SU-DHL-6 (cell line): ENCODE measurements at regions not wholly inside any gene's neighbourhood (a gene's known extent, or its start where the extent isn't known, plus 50 kb on each side); places are given as distances from the start of the nearest gene placed in this dataset.

Experiments used
- H2AFZ ChIP-seq: fragments of 200-600 bp; sonication (generic); 2 replicates; pipeline ENCODE4 v1.6.1; 2014; ENCODE audit warnings: low read depth, mild to moderate bottlenecking, moderate library complexity, mixed read lengths, antibody characterized with exemption, low read length; ENCODE audit not compliant: severe bottlenecking
- H3F3A ChIP-seq: fragments of 200-600 bp; shearing (Covaris generic); 2 replicates; pipeline ENCODE4 v1.6.0; 2016; ENCODE audit warnings: antibody characterized with exemption, mild to moderate bottlenecking; ENCODE audit not compliant: insufficient read depth
- H3K27ac ChIP-seq: fragments of 200-600 bp; sonication (generic); 2 replicates; pipeline ENCODE4 v1.5.1; 2016; ENCODE audit warnings: low read depth, mild to moderate bottlenecking, low read length, moderate library complexity, mixed read lengths
- H3K27me3 ChIP-seq: fragments of 200-600 bp; sonication (generic), shearing (Covaris generic); 2 replicates; pipeline ENCODE4 v1.6.0; 2014; ENCODE audit warnings: mild to moderate bottlenecking, low read length
- H3K36me3 ChIP-seq: fragments of 200-600 bp; sonication (generic); 2 replicates; pipeline ENCODE4 v1.6.1; 2014; ENCODE audit warnings: mild to moderate bottlenecking, low read length, mixed read lengths
- H3K4me2 ChIP-seq: fragments of 300-600, 200-600 bp; shearing (Covaris generic), sonication (generic); 2 replicates; pipeline ENCODE4 v1.6.0; 2014; ENCODE audit warnings: low read length, low read depth, mild to moderate bottlenecking; ENCODE audit not compliant: poor library complexity, severe bottlenecking
- H3K4me3 ChIP-seq: fragments of 200-600 bp; sonication (generic); 2 replicates; pipeline ENCODE4 v1.5.1; 2014; ENCODE audit warnings: antibody characterized with exemption, low read length, mild to moderate bottlenecking, mixed read lengths; ENCODE audit not compliant: insufficient read depth, poor library complexity, severe bottlenecking
- H3K79me2 ChIP-seq: fragments of 200-600 bp; sonication (generic); 2 replicates; pipeline ENCODE4 v1.6.1; 2014; ENCODE audit warnings: mild to moderate bottlenecking, low read length, moderate library complexity; ENCODE audit not compliant: insufficient read depth
- H3K9ac ChIP-seq: fragments of 200-600 bp; sonication (generic); 2 replicates; pipeline ENCODE4 v1.7.0; 2014; ENCODE audit warnings: mild to moderate bottlenecking, low read length
- H3K9me2 ChIP-seq: fragments of 200-600 bp; sonication (generic); replicated peaks from 2 replicates; pipeline ENCODE4 v1.6.1; 2014; ENCODE audit warnings: low read length; ENCODE audit not compliant: insufficient read depth
- H3K9me3 ChIP-seq: fragments of 200-600 bp; sonication (generic); 2 replicates; pipeline ENCODE4 v1.6.1; 2014; ENCODE audit warnings: low read length, mixed read lengths; ENCODE audit not compliant: insufficient read depth
- H4K20me1 ChIP-seq: fragments of 200-600 bp; sonication (generic); 2 replicates; pipeline ENCODE4 v1.6.1; 2014; ENCODE audit warnings: low read depth, mild to moderate bottlenecking, antibody characterized with exemption, low read length, moderate library complexity, mixed read lengths
- EZH2phosphoT487 ChIP-seq: fragments of 200-600 bp; sonication (generic), shearing (Covaris generic); conservative IDR thresholded peaks from 2 replicates; pipeline ENCODE4 v1.6.1; 2018; ENCODE audit warnings: mild to moderate bottlenecking, antibody characterized with exemption, low read length, moderate library complexity, mixed read lengths
- TF ChIP-seq, protein P1 (sequence below): fragments of 200-600 bp; sonication (generic); IDR thresholded peaks from one replicate; pipeline ENCODE4 v1.5.1; 2017; ENCODE audit warnings: antibody characterized with exemption, mild to moderate bottlenecking, low read length, moderate library complexity; ENCODE audit not compliant: insufficient read depth, poor library complexity, severe bottlenecking

DNA sequence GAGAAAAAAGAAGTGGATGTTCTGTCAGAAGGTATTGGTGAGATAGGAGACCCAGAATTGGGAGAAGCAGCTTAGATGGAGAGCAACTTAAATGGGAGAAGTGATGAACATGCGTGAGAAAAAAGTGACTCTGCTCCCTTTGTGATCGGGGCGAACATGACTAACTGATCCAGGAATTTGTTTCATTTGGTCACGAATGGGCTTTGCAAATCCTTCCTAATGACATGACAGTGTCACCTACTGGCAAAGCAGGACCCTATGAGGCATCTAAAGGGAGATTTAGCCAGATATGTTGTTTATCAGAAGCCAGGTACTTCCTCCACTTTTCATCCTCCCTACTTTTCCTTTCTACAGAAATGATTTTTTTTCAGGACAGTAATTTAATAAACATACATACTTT, 787.4 kb upstream of the RGMB start:
- Histone ChIP-seq H3K9me2 (no peaks in the 10 kb centered on the region), H3K9me3 (no peaks in the 10 kb centered on the region), H3K9ac (no peak overlapping the region), H3K4me2 (no peak overlapping the region), H3K4me3 (no peak overlapping the region), H3K36me3 (no peaks in the 10 kb centered on the region), H3K27me3 (no peaks in the 10 kb centered on the region), H3F3A (no peaks in the 10 kb centered on the region), H3K27ac (no peak overlapping the region), H2AFZ (no peak overlapping the region), H3K79me2 (no peaks in the 10 kb centered on the region), H4K20me1 (no peaks in the 10 kb centered on the region)
- no peak for TF ChIP-seq EZH2phosphoT487
- TF ChIP-seq, protein P1, sequence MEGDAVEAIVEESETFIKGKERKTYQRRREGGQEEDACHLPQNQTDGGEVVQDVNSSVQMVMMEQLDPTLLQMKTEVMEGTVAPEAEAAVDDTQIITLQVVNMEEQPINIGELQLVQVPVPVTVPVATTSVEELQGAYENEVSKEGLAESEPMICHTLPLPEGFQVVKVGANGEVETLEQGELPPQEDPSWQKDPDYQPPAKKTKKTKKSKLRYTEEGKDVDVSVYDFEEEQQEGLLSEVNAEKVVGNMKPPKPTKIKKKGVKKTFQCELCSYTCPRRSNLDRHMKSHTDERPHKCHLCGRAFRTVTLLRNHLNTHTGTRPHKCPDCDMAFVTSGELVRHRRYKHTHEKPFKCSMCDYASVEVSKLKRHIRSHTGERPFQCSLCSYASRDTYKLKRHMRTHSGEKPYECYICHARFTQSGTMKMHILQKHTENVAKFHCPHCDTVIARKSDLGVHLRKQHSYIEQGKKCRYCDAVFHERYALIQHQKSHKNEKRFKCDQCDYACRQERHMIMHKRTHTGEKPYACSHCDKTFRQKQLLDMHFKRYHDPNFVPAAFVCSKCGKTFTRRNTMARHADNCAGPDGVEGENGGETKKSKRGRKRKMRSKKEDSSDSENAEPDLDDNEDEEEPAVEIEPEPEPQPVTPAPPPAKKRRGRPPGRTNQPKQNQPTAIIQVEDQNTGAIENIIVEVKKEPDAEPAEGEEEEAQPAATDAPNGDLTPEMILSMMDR = no peak

DNA sequence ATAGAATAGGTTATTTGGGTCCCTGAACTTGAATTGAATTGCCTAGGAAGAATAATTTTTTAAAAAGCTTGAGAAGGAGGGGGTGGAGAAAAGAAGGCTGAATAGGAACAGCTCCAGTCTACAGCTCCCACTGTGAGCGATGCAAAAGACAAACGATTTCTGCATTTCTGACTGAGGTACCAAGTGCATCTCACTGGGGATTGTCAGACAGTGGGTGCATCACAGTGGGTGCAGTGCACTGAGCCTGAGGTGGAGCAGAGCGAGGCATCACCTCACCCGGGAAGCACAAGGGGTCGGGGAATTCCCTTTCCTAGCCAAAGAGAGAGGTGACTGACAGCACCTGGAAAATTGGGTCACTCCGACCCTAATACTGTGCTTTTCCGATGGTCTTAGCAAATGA, 782.2 kb upstream of the RGMB start:
- Histone ChIP-seq H3K36me3 (no peaks in the 10 kb centered on the region), H4K20me1 (no peaks in the 10 kb centered on the region), H2AFZ (no peak overlapping the region), H3K9ac (no peak overlapping the region), H3K27me3 (no peaks in the 10 kb centered on the region), H3K4me2 (no peak overlapping the region), H3K27ac (no peak overlapping the region), H3K9me2 (no peaks in the 10 kb centered on the region), H3K4me3 (no peak overlapping the region), H3K9me3 (no peaks in the 10 kb centered on the region), H3K79me2 (no peaks in the 10 kb centered on the region), H3F3A (no peaks in the 10 kb centered on the region)
- TF ChIP-seq, protein P1 = no peak
- TF ChIP-seq EZH2phosphoT487 = no peak

DNA sequence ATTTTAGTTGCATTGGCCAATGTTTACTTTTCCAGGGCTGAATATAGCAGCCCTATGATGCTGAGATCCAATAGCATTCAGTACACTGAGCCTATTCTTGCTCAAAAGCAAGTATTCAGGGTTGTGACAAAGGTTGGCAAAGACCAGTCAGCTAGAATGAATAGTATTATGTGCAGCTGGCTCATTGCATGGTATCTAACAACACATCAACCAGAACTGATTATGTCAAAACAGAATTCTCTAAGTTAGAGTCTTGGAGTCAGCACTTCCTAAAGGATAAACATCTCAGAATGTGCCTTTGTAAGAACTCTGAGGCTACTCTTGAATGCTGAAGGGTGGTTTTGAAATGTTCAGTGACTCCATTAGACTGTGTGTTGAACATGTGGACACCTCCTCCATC, 774.5 kb upstream of the RGMB start:
- no peak for TF ChIP-seq EZH2phosphoT487
- TF ChIP-seq, protein P1 = no peak
- Histone ChIP-seq H3K9ac (no peak overlapping the region), H3F3A (no peaks in the 10 kb centered on the region), H3K9me3 (no peaks in the 10 kb centered on the region), H3K79me2 (no peaks in the 10 kb centered on the region), H2AFZ (no peak overlapping the region), H3K4me3 (no peak overlapping the region), H3K36me3 (no peaks in the 10 kb centered on the region), H4K20me1 (no peaks in the 10 kb centered on the region), H3K4me2 (no peak overlapping the region), H3K27ac (no peak overlapping the region), H3K27me3 (no peaks in the 10 kb centered on the region), H3K9me2 (no peaks in the 10 kb centered on the region)

DNA sequence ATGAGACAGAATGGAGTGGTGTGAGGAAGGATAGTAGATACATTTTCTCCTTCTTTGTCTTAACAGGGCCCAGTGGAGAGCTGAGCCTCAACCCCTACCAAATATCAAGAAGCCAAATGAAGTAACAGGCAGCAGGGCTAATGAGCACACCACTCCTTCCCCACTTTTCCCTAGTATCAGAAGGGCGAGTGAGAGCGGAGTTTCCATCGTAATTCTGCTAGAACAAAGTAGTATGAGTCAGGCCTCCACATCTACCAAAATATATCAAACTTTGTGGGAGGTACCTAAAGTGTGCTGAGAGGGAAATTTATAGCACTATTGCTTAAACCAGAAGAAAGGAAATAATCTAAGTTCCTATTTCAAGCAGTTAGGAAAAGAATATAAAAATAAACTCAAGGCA, 769.0 kb upstream of the RGMB start:
- no peak overlapping the region for H3K4me2 ChIP-seq

More for the DNA sequence above, 769.0 kb upstream of the RGMB start:
- no peaks in the 10 kb centered on the region for H3K36me3 ChIP-seq
- H3K27me3 ChIP-seq = no peaks in the 10 kb centered on the region
- no peaks in the 10 kb centered on the region for H3K9me2 ChIP-seq
- no peaks in the 10 kb centered on the region for H3F3A ChIP-seq
- H3K27ac ChIP-seq = no peak overlapping the region
- H3K4me3 ChIP-seq = no peak overlapping the region
- no peaks in the 10 kb centered on the region for H3K79me2 ChIP-seq
- H2AFZ ChIP-seq = no peak overlapping the region
- no peak for TF ChIP-seq EZH2phosphoT487
- no peak overlapping the region for H3K9ac ChIP-seq
- H4K20me1 ChIP-seq = no peaks in the 10 kb centered on the region
- H3K9me3 ChIP-seq = no peaks in the 10 kb centered on the region
